Jurkat, Clone E6-1 (cell line): ENCODE measurements at regions not wholly inside any gene's neighbourhood (a gene's known extent, or its start where the extent isn't known, plus 50 kb on each side); places are given as distances from the start of the nearest gene placed in this dataset.

ENCODE experiments used
- DNase-seq: peaks from one replicate; pipeline ENCODE4 v3.0.0-alpha.2; 2011; ENCODE audit warnings: low read depth, low spot score
- H3K4me3 ChIP-seq: 2 replicates; pipeline ENCODE4 v1.5.1; 2011; ENCODE audit warnings: mild to moderate bottlenecking, low read length, control low read depth, moderate library complexity

DNA sequence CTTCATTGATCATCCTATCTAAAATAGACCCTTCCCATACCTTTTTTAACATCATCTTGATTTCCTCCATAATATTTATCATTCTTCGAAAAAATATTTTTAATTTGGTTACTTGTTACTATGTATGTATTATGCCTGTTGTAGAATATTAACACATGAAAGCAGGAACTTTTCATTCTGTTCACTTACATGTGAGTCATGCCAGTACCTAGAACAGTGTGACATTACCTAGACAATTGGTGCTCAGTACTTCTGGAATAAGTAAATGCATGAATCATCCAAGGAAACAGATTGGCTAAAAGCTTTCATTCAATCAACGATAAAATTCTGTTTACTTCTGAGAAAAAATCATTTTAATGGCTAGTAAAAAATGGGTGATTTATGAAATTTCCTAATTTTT lies 76.4 kb downstream of the CXXC4 start:
- no peak overlapping the region for H3K4me3 ChIP-seq
- no peak for DNase-seq

DNA sequence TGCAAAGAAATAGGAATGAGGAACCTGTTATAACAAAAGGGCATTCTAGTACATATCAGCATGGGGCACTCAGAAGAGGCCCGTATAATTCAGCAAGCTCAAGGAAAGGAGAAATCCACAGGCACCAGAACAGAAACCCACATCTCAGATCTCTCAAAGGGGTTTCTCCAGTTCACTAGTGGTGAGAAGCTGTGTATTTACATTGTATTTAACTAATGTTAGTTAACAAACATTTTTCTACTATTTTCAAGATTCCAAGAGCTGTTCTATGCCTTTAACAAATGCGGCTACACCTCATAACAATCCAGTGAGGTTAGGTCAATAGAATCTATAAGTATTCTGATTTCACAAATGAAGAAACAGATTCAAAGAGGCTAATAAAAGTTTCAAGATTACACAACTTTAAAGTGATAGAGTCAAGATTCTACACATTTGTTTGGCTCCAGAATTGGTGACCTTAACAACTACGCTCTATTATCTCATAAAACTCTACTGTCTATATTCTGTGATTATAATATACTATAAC lies 77.3 kb downstream of the CXXC4 start:
- DNase-seq, result no peak
- H3K4me3 ChIP-seq, result no peak overlapping the region

DNA sequence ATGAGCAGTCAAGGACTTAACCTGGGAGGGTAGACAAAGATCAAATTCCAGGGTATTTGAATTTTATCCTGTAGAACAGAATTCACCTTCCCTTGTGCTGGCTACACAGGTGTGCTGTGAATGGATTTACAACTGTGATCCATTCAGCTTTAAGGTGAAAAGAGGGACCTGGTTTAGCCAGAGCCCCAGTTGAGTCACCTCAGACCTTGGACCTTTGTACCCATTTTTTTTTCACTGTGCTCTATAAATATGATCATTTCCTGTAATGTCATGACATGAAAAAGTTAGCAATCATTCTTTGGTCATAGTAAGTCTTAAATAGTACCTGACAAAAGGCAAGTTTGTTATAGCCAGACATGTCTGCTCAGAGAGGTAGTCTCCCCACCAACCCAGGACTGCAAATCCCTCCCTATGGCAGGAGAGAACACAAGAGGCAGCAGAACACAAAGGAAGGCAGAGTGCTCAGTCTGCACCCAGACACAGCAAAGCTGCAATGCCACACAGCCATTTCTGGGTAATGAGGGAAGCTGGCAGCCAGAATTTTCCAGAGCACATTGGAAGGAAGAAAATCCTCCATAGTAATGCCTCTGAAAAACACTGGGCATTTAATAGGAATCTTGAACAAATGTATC lies 77.9 kb downstream of the CXXC4 start:
- DNase-seq, result no peak

DNA sequence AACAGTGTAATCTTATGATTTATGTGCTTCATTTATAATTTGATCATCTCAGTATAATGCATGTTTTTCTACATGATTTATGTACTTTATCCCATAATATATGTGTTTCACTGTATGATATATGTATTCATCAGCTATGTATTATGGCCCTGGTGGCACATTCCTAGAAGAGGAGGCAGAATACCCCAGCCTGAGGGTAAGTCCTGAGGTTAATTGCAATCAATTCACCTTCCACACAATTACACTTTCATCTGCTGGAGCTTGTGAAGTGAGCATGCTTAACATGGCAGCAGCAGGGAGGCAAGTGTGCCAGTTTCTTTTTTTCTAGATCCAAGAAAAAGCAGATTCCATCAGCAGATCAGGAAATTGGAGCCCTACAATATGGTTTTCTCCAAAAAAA lies 81.2 kb downstream of the CXXC4 start:
- H3K4me3 ChIP-seq, result no peak overlapping the region
- no peak for DNase-seq

More for the DNA sequence above, 77.9 kb downstream of the CXXC4 start:
- H3K4me3 ChIP-seq, result no peak overlapping the region

DNA sequence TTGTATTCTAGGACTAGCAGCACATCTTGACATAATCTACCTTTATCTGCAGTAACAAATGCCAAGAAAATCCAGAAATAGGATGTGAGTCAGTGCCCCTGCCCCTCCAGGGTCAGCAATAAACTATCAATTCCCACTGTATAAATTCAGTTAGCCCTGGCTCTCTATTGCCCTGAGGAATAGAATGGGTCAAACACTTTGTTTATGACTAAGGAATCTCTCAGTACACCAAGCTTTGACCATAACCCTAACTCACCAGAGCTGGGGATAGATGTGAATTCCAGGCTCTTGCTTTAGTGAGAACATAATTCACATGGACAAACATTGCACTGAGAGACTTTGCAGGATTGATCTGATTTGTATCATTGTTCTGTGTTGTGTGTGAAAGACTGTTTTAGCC lies 82.3 kb downstream of the CXXC4 start:
- H3K4me3 ChIP-seq, result no peak overlapping the region
- DNase-seq, result no peak

DNA sequence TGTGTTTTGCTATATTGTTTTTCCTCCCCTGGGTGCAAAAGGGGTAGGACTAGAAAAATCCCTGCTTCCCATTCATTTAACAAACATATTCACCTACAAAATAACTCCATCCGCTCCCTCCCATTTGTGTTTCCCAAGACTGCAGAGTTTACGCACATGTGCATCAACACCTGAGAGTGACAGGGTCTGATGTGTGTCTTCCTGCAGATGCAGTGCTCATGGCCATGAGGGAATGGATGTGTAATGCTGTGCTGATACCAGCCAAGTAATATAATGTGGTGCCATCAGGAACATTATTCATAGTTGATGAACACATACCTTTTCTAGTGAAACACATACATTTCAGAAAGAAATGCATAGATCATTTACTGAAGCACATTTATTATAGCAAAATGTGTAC lies 83.2 kb downstream of the CXXC4 start:
- DNase-seq, result no peak
- H3K4me3 ChIP-seq, result no peak overlapping the region

DNA sequence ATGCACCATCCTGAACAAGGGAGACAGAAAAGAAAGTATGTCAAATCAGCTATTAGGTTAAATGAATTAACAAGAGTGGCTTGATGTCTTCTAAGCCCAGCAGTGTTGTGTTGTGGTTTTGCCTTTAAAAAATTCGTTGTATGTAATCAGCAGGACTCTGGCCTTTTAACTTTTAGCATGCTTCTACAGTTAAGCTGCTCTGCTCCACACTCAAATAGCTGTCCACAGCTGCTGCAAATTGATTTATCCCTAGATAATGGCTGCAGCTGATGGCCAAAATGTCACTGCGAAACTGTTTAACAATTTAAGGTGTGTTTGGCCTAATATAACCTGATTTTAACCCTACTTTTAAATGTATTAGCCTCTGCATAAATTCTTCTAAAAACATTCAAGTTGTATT lies 85.8 kb downstream of the CXXC4 start:
- no peak overlapping the region for H3K4me3 ChIP-seq
- DNase-seq, result no peak

DNA sequence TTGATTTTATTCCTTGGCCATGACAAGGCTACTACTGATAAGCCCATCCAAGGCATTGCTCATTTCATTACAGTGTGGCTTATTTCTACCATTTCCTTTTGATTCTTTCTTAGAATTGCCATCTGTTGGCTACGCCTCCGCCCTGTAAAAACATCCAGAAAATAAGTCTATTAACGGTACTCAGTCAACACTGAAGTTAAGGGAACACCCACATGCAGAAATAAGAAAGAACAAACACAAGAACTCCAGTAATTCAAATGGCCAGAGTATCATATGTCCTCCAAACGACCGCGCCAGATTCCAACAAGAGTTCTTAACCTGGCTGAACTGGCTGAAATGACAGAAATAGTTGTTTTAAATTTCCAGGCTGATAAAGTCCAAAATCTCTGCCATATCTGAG lies 90.3 kb downstream of the CXXC4 start:
- no peak for DNase-seq

DNA sequence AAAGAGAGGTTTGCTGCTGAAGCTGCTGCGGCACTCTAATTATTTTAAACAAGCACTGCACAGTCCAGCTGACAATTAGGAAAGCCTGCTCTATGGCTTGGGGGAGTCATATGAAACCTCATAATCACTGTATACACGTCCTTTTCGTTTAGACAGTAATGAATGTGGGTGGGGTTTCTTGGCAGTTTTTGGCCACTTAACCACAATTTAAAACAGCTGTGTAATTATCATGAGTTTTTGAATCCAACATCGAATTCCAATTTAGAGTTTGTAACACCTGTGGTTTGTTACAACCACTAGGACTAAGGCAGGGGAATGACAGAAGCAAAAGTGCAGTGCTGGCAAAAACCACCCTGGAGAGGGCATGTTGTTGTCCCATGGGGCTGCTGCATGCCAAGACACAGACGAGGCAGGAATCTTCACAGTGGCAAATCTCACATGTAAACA lies 99.5 kb downstream of the CXXC4 start:
- DNase-seq, result no peak
- H3K4me3 ChIP-seq, result no peak overlapping the region

More for the DNA sequence above, 90.3 kb downstream of the CXXC4 start:
- H3K4me3 ChIP-seq, result no peak overlapping the region

DNA sequence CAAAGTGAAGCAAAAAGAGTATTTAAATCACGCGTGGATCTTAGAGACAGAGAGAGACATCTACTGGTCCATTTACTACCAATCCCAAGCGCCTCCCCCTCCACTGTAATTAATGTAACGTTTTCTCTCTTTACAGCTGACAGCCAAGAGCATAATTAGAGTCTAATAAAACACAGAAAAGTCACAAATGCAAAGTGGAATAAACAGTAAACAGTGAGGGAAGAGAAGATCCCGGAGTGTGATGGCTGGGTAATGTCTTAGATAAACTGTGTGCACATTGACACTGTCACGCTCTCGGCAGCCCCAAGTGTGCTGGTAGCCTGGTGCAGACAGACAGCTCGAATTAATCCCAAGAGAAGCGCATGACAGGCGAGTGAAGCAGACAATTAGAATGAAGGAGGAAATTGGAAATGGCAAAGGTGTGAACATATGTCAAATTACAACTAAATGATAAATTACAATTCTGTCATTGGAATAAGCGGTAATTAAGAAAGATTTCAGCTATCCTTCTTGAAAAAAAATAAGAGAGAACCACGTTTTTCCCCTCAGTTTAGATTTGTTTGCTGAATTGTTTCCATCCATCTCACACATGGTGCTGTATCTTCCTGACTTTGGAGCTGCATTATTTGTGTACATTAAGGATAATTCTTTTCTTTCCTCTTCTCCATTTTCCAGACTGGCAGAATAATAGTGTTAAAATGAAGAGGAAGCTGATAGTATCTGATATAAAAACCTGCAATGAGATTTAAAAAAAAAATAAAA lies 100.1 kb downstream of the CXXC4 start:
- no peak for DNase-seq
- H3K4me3 ChIP-seq, result no peak overlapping the region

DNA sequence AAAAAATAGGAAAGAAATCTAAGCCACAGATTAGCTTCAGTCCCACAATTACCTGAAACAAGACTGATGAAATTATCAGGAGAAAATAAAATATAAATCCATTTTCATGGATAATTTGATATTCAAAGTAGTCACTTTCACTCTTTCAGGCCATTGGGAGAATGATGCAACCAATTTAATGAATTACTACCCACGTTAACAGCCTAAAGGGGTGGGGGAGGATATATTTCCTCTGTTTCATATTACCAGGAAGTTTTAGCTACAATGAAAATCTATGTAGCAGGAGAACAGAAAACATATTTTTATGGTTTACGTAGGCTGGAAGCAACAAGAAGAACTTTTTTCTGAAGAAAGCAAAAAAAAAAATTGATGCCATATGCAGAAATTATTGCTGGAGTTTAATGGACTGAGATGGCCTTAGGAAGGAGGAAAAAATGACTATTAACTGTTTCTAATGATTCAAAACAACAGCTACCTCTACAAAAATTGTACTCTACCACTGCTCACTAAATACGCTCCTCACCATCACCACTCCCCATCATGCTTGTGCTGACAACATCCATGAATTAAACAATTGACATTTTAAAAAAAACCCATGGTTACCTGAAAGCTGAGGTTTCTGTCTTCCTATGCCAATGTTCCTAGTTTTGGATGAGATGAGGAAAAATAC lies 100.9 kb downstream of the CXXC4 start:
- no peak for DNase-seq
- H3K4me3 ChIP-seq, result no peak overlapping the region

DNA sequence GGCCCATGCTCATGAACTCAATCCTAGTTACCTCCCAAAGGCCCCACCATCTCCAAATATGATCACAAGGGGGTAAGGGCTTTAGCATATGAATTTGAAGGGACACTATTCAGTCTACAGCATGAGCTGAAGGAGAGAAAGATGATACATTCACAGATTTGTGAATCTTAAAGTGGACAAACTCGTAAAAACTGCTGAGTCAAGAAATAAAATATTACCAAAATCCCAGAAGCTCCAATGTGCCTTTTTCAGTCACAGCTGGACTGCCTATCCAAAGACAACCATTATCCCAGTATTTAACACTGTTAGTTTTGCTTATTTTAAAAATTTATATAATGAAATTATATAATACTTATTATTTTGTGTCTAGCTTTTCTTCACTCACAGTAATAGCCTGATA lies 109.0 kb downstream of the CXXC4 start:
- DNase-seq, result no peak
- H3K4me3 ChIP-seq, result no peak overlapping the region

DNA sequence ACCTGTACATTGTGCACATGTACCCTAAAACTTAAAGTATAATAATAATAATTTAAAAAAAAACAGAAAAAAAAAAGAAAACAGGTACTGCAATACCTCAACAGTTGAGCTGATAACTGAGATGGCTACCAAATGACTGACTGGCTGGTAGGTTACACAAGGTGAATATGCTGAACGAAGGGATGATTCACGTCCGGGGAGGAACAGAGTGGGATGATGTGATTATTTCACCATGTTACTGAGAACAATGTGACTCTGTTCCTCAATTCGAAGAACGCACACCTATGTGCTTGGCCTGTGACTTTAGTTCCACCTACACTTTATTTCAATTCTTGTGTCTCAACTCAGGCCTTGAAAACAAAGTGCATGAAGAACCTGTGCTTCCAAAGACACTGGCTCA lies 111.7 kb downstream of the CXXC4 start:
- H3K4me3 ChIP-seq, result no peak overlapping the region
- no peak for DNase-seq

DNA sequence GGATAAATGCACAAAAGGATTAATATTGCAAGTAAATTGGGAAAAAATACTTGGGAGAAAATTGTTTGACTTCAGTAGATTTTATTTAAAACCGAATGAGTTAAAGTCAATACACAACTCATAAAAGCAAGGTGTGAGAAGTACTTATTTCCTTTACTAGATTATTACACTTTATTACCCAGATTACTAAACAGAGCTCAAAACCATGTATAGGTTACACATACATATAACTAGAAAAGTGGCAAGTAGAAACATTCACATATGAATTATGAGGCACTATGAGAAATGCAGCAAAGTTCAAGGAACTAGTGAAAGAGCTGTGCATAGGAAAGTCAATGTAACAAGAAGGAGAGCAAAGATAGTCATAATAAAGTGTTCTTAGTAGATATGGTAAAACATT lies 113.0 kb downstream of the CXXC4 start:
- no peak for DNase-seq
- H3K4me3 ChIP-seq, result no peak overlapping the region

DNA sequence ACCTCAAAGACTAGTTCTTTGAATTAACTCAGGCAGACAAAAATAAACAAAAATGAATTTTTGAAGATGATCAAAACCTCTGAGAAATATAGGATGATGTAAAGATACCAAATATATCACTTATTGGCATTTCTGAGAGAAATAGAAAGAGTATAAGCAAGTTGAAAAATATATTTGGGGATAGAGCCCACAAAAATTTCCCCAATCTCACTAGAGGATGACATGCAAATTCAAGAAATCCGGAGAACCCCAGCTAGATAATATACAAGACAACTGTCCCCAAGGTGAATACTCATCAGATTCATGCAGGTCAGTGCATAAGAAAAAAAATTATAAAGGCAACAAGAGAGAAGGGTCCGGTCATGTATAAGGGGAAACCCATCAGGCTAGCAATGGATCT lies 129.1 kb downstream of the CXXC4 start:
- no peak for DNase-seq
- no peak overlapping the region for H3K4me3 ChIP-seq

DNA sequence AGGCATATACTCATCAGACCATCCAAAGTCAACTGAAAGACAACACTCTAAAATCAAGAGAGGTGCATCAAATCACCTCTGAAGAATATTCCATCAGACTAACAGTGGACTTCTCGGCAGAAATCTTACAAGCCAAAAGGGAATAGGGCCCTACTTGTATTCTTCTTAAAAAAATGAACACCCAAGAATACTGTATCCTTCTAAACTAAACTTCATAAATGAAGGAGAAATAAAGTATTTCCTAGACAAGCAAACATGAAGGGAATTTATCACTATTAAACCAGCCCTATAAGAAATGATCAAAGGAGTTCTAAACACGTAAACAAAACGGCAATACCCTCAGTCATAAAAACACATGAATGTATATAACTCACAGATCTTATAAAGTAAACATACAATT lies 141.2 kb downstream of the CXXC4 start:
- H3K4me3 ChIP-seq, result no peak overlapping the region
- no peak for DNase-seq

DNA sequence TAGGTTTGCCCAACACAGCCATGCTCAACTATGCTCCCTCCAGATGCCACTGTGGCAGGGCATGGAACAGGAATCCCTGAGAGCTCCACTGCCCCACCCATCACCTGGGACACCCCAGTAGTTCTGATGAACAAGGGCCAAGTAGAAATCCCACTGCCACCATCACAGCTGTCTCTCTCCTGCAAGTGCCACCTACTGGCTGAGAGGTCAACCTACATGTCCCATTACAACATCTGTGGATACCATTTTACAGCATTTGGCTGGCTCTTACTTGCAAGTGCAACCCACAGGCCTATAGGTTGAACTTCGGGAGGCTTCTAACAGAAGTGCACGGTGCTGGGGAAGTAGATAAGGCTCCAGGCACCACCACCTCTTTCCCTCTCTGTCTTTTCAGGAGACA lies 142.5 kb downstream of the CXXC4 start:
- no peak for DNase-seq
- no peak overlapping the region for H3K4me3 ChIP-seq

DNA sequence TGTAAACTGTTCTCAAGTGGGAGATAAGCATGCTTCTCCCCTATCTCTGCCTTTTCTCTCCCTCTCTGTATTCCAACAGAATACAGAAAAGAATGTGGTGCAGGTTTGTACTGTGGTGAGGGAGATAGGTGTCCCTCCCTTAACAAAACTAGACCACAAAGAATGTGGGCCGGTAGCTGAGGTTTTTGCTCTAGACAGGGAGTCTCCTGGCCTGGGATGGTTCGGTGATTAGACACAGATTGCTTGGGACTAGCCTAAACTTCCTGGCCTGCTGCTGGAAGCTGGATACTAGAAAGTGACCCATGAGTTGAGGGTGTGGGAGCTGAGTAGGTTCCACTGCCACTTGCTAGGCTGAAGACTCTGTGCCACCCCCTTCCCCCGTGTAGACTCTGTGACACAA lies 143.0 kb downstream of the CXXC4 start:
- no peak for DNase-seq
- no peak overlapping the region for H3K4me3 ChIP-seq

DNA sequence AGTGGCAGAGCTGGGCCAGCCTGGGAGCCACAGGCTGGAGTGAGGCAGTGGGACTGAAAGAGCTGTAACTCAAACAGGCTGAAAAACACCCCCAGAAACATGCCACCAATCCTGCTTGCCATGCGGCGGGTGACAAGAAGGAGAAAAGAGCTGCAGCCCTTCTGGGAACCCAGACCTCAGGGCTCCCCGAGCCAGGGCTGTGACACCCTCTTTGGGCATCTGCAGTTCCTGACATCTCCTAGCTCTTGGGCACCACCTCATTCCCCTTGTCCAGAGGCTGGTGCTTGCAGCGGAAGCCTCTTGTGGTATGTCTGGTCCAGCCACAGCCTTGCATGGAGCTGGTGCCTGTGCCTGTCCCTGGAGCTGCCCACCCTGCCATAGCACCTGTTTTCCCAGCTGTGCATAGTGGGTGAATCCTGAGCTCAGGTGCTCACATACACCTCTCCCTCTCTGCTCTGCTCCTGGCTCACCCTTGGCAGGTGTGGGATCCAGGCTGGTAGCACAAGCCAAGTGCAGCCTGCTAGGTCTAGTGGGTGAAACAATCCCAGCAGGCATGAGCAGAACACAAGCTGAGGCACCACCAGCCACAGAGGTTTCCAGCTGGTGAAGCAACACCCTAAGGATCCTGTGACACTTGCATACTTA lies 149.0 kb downstream of the CXXC4 start:
- DNase-seq, result no peak
- no peak overlapping the region for H3K4me3 ChIP-seq
